MM.1S (cell line): ENCODE measurements at regions not wholly inside any gene's neighbourhood (a gene's known extent, or its start where the extent isn't known, plus 50 kb on each side); places are given as distances from the start of the nearest gene placed in this dataset.

Experiments
- DNase-seq: peaks from one replicate; pipeline ENCODE4 v3.0.0-alpha.2; 2015
- H2AFZ ChIP-seq: fragments of 300-600 bp; sonication (generic); 2 replicates; pipeline ENCODE4 v1.6.0; 2016; ENCODE audit warnings: antibody characterized with exemption, low read length
- H3F3A ChIP-seq: fragments of 300-600 bp; sonication (generic); 2 replicates; pipeline ENCODE4 v1.6.1; 2016; ENCODE audit warnings: mild to moderate bottlenecking, antibody characterized with exemption, low read length, moderate library complexity, mixed read lengths; ENCODE audit not compliant: insufficient read depth
- H3K27ac ChIP-seq: fragments of 300-600 bp; sonication (generic); 2 replicates; pipeline ENCODE4 v1.5.1; 2016; ENCODE audit warnings: mild to moderate bottlenecking, low read length
- H3K27me3 ChIP-seq: fragments of 300-600 bp; sonication (generic); replicated peaks from 2 replicates; pipeline ENCODE4 v1.6.0; 2016; ENCODE audit warnings: low read length; ENCODE audit not compliant: insufficient read depth
- H3K36me3 ChIP-seq: fragments of 300-600 bp; sonication (generic); replicated peaks from 2 replicates; pipeline ENCODE4 v1.6.1; 2016; ENCODE audit warnings: mild to moderate bottlenecking, low read length, mixed read lengths; ENCODE audit not compliant: insufficient read depth
- H3K4me1 ChIP-seq: fragments of 300-600 bp; sonication (generic); 2 replicates; pipeline ENCODE4 v1.6.1; 2016; ENCODE audit warnings: low read length, mixed read lengths
- H3K4me2 ChIP-seq: fragments of 300-600 bp; sonication (generic); 2 replicates; pipeline ENCODE4 v1.6.0; 2016; ENCODE audit warnings: low read depth, low read length
- H3K4me3 ChIP-seq: fragments of 300-600 bp; sonication (generic); 2 replicates; pipeline ENCODE4 v1.5.1; 2016; ENCODE audit warnings: low read length, mixed read lengths
- H3K79me2 ChIP-seq: fragments of 300-600 bp; sonication (generic); 2 replicates; pipeline ENCODE4 v1.6.1; 2016; ENCODE audit warnings: mixed run types, low read length, mixed read lengths
- H3K9ac ChIP-seq: fragments of 300-600 bp; sonication (generic); 2 replicates; pipeline ENCODE4 v1.6.1; 2016; ENCODE audit warnings: low read length, mixed read lengths
- H3K9me2 ChIP-seq: fragments of 300-600 bp; sonication (generic); replicated peaks from 2 replicates; pipeline ENCODE4 v1.6.1; 2016; ENCODE audit warnings: mild to moderate bottlenecking, low read length, mixed read lengths; ENCODE audit not compliant: insufficient read depth
- H3K9me3 ChIP-seq: fragments of 300-600 bp; sonication (generic); replicated peaks from 2 replicates; pipeline ENCODE4 v1.6.1; 2016; ENCODE audit warnings: mild to moderate bottlenecking, low read length, mixed read lengths; ENCODE audit not compliant: insufficient read depth
- H4K20me1 ChIP-seq: fragments of 300-600 bp; sonication (generic); 2 replicates; pipeline ENCODE4 v1.6.1; 2016; ENCODE audit warnings: mild to moderate bottlenecking, low read length, moderate library complexity, mixed read lengths; ENCODE audit not compliant: insufficient read depth
- EZH2 ChIP-seq: fragments of 300-600 bp; sonication (generic); optimal IDR thresholded peaks from 2 replicates; pipeline ENCODE3; 2017; ENCODE audit warnings: low read depth, mild to moderate bottlenecking, antibody characterized with exemption, low read length, mixed read lengths
- EZH2phosphoT487 ChIP-seq: fragments of 300-600 bp; sonication (generic); IDR thresholded peaks from 2 replicates; pipeline ENCODE4 v1.6.1; 2018; ENCODE audit warnings: antibody characterized with exemption, low read length
- TF ChIP-seq, protein P1 (sequence below): fragments of 300-600 bp; sonication (generic); IDR thresholded peaks from 2 replicates; pipeline ENCODE4 v1.5.1; 2016; ENCODE audit warnings: antibody characterized with exemption, low read length, mixed read lengths

DNA sequence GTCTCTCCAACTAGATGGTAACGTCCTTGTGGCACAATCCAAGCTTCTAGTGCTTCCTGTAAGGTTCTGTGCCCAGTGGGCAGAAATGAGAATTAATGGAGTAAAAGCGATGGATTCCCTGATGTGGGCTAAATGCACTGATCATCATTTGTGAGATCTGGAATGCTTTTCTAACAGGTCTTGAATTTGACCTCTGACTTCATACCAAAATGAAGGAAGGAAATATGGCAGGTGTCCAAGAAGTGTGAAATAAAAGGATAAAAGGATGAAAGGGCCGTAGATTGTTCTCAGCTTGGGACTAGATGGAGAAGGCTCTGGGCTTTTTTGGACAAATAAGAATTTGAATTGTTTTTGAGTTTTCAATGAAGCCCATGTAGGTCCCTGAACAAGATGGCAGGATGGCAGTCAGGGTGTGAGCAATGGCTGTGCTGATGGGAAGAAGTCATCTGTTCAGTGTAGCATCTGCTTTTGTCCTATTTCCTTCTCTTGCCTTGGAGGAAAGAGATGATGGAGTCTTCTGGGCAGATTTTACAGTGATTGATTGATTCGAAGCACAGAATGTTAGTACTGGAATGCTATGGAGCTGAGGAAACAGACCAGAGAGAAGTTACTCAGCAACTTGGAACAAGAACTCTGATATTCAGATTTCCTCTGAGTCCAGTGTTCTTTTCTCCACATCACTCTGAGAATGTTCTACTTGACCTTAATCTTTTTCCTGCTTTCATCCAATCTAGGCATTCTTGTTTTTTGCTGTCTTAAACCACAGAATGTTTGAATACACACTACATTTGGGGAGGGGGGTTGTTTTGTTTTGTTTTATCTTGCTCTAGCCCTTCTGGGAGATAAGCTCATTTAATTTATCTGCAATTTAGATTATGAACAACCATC lies 286.0 kb downstream of the HLX start:
- Histone ChIP-seq H2AFZ (no peak overlapping the region), H3F3A (no peaks in the 10 kb centered on the region), H3K4me2 (no peak overlapping the region), H4K20me1 (no peaks in the 10 kb centered on the region), H3K27me3 (no peaks in the 10 kb centered on the region), H3K4me3 (no peak overlapping the region), H3K4me1 (no peaks in the 10 kb centered on the region), H3K27ac (no peak overlapping the region), H3K9me2 (no peaks in the 10 kb centered on the region), H3K79me2 (no peaks in the 10 kb centered on the region), H3K9ac (no peak overlapping the region), H3K36me3 (no peaks in the 10 kb centered on the region), H3K9me3 (no peaks in the 10 kb centered on the region)
- no peak for TF ChIP-seq EZH2phosphoT487
- no peak for DNase-seq

DNA sequence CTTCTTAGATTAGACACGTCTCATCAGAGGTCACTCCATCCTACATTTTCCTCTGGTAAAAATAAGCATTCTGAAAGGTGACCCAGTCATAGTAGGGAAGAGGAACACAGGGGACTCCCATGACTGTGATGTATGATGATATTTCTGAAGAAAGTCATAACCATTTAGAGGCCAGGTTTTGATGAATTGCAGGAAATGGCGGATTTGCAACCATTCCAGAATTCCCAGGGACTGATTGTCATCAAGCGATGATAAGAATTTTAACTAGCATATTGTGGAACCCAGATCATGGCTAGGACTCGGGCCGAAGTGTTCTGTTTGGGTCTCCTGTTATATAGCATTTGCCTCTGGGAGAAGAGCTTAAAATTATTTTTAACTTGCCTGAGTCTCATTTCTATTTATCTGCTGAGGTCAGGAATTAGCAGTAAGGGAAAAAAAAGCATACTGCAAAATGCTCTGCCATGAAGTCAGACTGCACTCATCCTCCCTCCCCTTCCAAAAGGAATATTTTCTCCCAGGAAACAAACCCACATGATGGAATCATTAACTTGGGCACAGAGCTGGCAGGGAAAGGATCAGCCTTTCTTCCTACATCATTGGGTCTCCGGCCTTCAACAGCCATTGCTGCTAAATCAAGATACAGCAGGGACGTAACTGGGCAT lies 286.7 kb downstream of the HLX start:
- H3K4me2 ChIP-seq = no peak overlapping the region
- no peak overlapping the region for H3K27ac ChIP-seq
- no peak overlapping the region for H2AFZ ChIP-seq
- H3K4me1 ChIP-seq = no peaks in the 10 kb centered on the region
- no peaks in the 10 kb centered on the region for H3K27me3 ChIP-seq
- no peaks in the 10 kb centered on the region for H3F3A ChIP-seq
- no peak overlapping the region for H3K4me3 ChIP-seq
- H3K9me2 ChIP-seq = no peaks in the 10 kb centered on the region
- H4K20me1 ChIP-seq = no peaks in the 10 kb centered on the region
- H3K9ac ChIP-seq = no peak overlapping the region
- no peak for DNase-seq
- no peaks in the 10 kb centered on the region for H3K79me2 ChIP-seq
- TF ChIP-seq EZH2 (no peak), EZH2phosphoT487 (no peak)
- TF ChIP-seq, protein P1, sequence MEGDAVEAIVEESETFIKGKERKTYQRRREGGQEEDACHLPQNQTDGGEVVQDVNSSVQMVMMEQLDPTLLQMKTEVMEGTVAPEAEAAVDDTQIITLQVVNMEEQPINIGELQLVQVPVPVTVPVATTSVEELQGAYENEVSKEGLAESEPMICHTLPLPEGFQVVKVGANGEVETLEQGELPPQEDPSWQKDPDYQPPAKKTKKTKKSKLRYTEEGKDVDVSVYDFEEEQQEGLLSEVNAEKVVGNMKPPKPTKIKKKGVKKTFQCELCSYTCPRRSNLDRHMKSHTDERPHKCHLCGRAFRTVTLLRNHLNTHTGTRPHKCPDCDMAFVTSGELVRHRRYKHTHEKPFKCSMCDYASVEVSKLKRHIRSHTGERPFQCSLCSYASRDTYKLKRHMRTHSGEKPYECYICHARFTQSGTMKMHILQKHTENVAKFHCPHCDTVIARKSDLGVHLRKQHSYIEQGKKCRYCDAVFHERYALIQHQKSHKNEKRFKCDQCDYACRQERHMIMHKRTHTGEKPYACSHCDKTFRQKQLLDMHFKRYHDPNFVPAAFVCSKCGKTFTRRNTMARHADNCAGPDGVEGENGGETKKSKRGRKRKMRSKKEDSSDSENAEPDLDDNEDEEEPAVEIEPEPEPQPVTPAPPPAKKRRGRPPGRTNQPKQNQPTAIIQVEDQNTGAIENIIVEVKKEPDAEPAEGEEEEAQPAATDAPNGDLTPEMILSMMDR = no peak
- no peaks in the 10 kb centered on the region for H3K9me3 ChIP-seq
- no peaks in the 10 kb centered on the region for H3K36me3 ChIP-seq

DNA sequence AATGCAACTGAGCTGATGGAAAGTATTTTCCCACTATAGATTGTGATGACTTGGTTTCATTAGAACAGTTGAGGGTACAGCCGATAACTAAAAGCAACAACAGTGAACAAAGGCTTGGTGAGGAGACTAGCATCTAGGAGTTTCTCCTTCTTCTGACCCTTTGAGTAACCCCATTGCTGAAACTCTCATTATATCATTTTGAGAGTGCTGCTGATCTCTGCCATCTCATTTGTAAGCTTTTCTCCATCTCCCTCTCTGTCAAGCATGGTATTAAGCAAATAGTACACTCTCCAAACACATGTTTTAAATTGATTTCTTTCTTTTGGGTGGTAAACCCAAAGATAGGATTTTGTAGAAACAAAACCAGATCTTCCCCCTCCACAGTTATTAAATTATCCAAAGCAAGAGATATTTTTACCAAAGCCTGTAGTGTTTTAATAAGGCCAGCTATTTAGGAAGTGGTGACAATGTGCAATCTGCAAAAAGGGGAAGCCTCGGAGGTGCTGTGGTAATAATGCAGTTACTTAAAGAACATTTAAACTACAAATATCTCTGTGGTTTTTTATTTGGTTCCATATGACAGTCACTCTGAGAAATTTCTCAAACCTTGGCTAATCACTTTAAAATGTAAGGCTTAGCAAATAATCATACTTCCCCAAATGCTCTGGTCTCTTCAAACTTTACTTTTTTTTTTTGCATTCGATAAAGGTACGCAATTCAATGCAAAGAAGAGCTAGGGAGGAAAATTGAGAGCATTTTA lies 287.5 kb downstream of the HLX start:
- Histone ChIP-seq H4K20me1 (no peaks in the 10 kb centered on the region), H3K9ac (no peak overlapping the region), H3K9me2 (no peaks in the 10 kb centered on the region), H3K4me2 (no peak overlapping the region), H3K79me2 (no peaks in the 10 kb centered on the region), H3K27me3 (no peaks in the 10 kb centered on the region), H3K27ac (no peak overlapping the region), H3K4me1 (no peaks in the 10 kb centered on the region), H3K4me3 (no peak overlapping the region), H3F3A (no peaks in the 10 kb centered on the region), H2AFZ (no peak overlapping the region), H3K9me3 (no peaks in the 10 kb centered on the region), H3K36me3 (no peaks in the 10 kb centered on the region)
- no peak for DNase-seq
- TF ChIP-seq EZH2 (no peak), EZH2phosphoT487 (no peak)
- TF ChIP-seq, protein P1 = no peak
